ENCODE measurements at regions not wholly inside any gene's neighbourhood (a gene's known extent, or its start where the extent isn't known, plus 50 kb on each side); places are given as distances from the start of the nearest gene placed in this dataset.

GRCh38 chr1:29884740-29885139 lies 648.4 kb downstream of the PTPRU start:
- TF ChIP-seq TARDBP (IDR thresholded peaks at IDR 0.05) = no peak
- peak; percentile 80; the same call in 1 of the 2 replicates for TF ChIP-seq ELF4 (IDR thresholded peaks at IDR 0.05)
- no peak for TF ChIP-seq BHLHE40 (IDR thresholded peaks at IDR 0.05; ENCODE audit: borderline replicate concordance)
- no peak for TF ChIP-seq L3MBTL2 (conservative IDR thresholded peaks at IDR 0.05)
- no peak for TF ChIP-seq FOXM1 (IDR thresholded peaks at IDR 0.05; ENCODE audit: borderline replicate concordance)
- TF ChIP-seq HDGF (IDR thresholded peaks at IDR 0.05; ENCODE audit: borderline replicate concordance) = no peak
- TF ChIP-seq FOXA1 (IDR thresholded peaks at IDR 0.05) = no peak
- no peak for TF ChIP-seq LEF1 (IDR thresholded peaks at IDR 0.05; ENCODE audit: borderline replicate concordance)
- TF ChIP-seq SP1 (IDR thresholded peaks at IDR 0.05) = no peak
- no peak for TF ChIP-seq NFRKB (IDR thresholded peaks at IDR 0.05)
- TF ChIP-seq FOXK2 (IDR thresholded peaks at IDR 0.05) = no peak
- no peak for TF ChIP-seq ZNF384 (IDR thresholded peaks at IDR 0.05)
